GM10266 (cell line): ENCODE measurements at regions not wholly inside any gene's neighbourhood (a gene's known extent, or its start where the extent isn't known, plus 50 kb on each side); places are given as distances from the start of the nearest gene placed in this dataset.
"Not testable (repeated sequence)": the region's sequence is repeated elsewhere in the genome, so short reads cannot be mapped to it uniquely, and the experiment has no call there.

ENCODE experiments used
- DNase-seq: peaks from one replicate; pipeline ENCODE4 v3.0.0; 2012; ENCODE audit errors: extremely low spot score
- CTCF ChIP-seq: IDR thresholded peaks from 2 replicates; pipeline ENCODE4 v1.5.1; 2012; ENCODE audit warnings: mild to moderate bottlenecking, low read depth; ENCODE audit not compliant: control insufficient read depth, insufficient read depth; ENCODE audit errors: missing control alignments

GRCh38 chr4:173651651-173652282 lies 121.7 kb upstream of the HAND2 start:
- no peak for DNase-seq
- TF ChIP-seq CTCF, result no peak

DNA sequence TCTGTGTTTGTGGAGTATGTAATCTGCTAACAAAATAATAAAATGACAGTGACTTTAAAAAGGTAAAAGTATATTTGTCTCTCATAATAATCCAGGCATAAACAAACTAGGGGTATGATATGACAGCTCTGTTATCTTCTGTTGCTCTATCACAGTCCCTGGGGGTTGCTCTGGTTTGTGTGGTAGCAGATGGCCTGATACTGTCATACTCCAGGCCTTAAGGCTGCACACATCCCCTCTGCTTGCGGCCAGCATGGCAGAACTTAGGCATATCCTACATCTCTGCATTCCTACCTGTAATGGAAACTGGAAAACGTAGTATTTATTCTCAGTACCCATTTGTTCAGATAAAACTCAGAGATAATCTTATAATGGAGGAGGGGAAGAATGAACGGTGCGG lies 117.9 kb upstream of the HAND2 start:
- no peak for TF ChIP-seq CTCF

GRCh38 chr4:173642509-173642908 lies 112.5 kb upstream of the HAND2 start:
- DNase-seq, result no peak
- no peak for TF ChIP-seq CTCF

More for the DNA sequence above, 117.9 kb upstream of the HAND2 start:
- DNase-seq, result no peak

GRCh38 chr4:173635395-173635794 lies 105.4 kb upstream of the HAND2 start:
- no peak for TF ChIP-seq CTCF

GRCh38 chr4:173626277-173626676 lies 96.2 kb upstream of the HAND2 start:
- TF ChIP-seq CTCF, result no peak

More at GRCh38 chr4:173635395-173635794, 105.4 kb upstream of the HAND2 start:
- DNase-seq, result no peak

DNA sequence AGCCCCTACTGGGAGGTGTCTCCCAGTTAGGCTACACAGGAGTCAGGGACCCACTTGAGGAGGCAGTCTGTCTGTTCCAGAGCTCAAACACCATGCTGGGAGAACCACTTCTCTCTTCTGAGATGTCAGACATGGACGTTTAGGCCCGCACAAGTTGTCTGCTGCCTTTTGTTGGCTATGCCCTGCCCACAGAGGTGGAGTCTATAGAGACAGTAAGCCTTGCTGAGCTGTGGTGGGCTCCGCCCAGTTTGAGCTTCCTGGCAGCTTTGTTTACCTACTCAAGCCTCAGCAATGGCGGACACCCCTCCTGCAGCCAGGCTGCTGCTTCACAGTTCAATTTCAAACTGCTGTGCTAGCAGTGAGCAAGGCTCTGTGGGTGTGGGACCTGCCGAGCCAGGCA lies 88.6 kb upstream of the HAND2 start:
- not testable (repeated sequence) for DNase-seq

More at GRCh38 chr4:173626277-173626676, 96.2 kb upstream of the HAND2 start:
- no peak for DNase-seq

GRCh38 chr4:173609158-173609557 lies 79.1 kb upstream of the HAND2 start:
- DNase-seq, result no peak
- TF ChIP-seq CTCF, result no peak

GRCh38 chr4:173608632-173609031 lies 78.6 kb upstream of the HAND2 start:
- not testable (repeated sequence) for DNase-seq
